Ovary (tissue), 7 donors: ENCODE measurements at regions not wholly inside any gene's neighbourhood (a gene's known extent, or its start where the extent isn't known, plus 50 kb on each side); places are given as distances from the start of the nearest gene placed in this dataset.

ENCODE experiments used
- DNase-seq, 5 donors: peaks; one replicate each; pipeline ENCODE4 v3.0.0-alpha.2; 2019 to 2020
- H3K27ac ChIP-seq, 2 donors: fragments of 200-600 bp; one replicate each; pipeline versions ENCODE4 v1.5.1 to v1.8.0; 2019 to 2022
- H3K27me3 ChIP-seq: fragments of 200-600 bp; one replicate; pipeline ENCODE4 v1.8.0; 2022
- H3K36me3 ChIP-seq: fragments of 200-600 bp; sonication (generic); one replicate; pipeline ENCODE4 v1.5.1; 2019
- H3K4me1 ChIP-seq: one replicate; pipeline ENCODE4 v1.8.1; 2013; ENCODE audit warnings: mild to moderate bottlenecking, moderate library complexity; ENCODE audit not compliant: insufficient read depth
- H3K4me3 ChIP-seq: fragments of 200-600 bp; sonication (generic); one replicate; pipeline ENCODE4 v1.5.1; 2017
- H3K9me3 ChIP-seq, 2 donors: fragments of 200-600 bp in 1 of 2; sonication (generic) in 1 of 2; one replicate each; pipeline versions ENCODE4 v1.5.1 to v1.8.1; 2013 to 2019; ENCODE audit warnings: mild to moderate bottlenecking in 1 of 2, moderate library complexity in 1 of 2
- EP300 ChIP-seq: sonication (generic); formaldehyde crosslinking; IDR thresholded peaks from one replicate; pipeline ENCODE4 v1.6.1; 2017; ENCODE audit warnings: antibody characterized with exemption
- POLR2A ChIP-seq: fragments of 450-650 bp; IDR thresholded peaks from one replicate; pipeline ENCODE4 v1.6.1; 2017; ENCODE audit warnings: antibody characterized with exemption, mild to moderate bottlenecking, moderate library complexity
- WGBS, 3 donors: extraction: QIAGEN DNeasy Blood & Tissue Kit in 1 of 3; methylation state at CpG; one replicate each; pipeline versions ENCODE4 v1.1.5 to v1.1.7; 2013 to 2017; 5-methylcytosine and 5-hydroxymethylcytosine counted together
- intact Hi-C, 4 donors: fragments of 100-400 bp; cut with DNase I; formaldehyde crosslinking; loops; one replicate each; pipeline versions ENCODE4 v1.11.0 to v1.15.1; 2022 to 2023
- TF ChIP-seq, protein P1 (sequence below), 3 donors: fragments of 450-650 bp in 2 of 3; fragments of 200-600 bp in 1 of 3; IDR thresholded peaks; one replicate each; pipeline versions ENCODE4 v1.5.1 to v1.8.0; 2016 to 2022; ENCODE audit warnings: antibody characterized with exemption in 3 of 3, mild to moderate bottlenecking in 1 of 3
- donor health status: DM: no; HTN: no; CAD: no; lungs with moderate emphysema.
- donor health status: DM: no; HTN: no; CAD: no.
- donor health status: Bipolar disorder and iron deficiency.
- donor health status: DM: no; HTN: no; CAD: no.
- donor health status: DM: yes; HTN: yes; CAD: no.

- WGBS, 3 donors = 28 to 29% (median 28%) methylated on average over 6 of the region's 6 CpGs
- Histone ChIP-seq H3K27me3 (no peaks in the 10 kb centered on the region), H3K9me3 (no peaks in the 10 kb centered on the region), H3K4me1 (no peaks in the 10 kb centered on the region), H3K27ac (peak overlapping the region in 1 of 2 donors; percentile 16), H3K4me3 (peak overlapping the region; percentile 26), H3K36me3 (no peaks in the 10 kb centered on the region)
- TF ChIP-seq POLR2A = no peak
- TF ChIP-seq, protein P1, sequence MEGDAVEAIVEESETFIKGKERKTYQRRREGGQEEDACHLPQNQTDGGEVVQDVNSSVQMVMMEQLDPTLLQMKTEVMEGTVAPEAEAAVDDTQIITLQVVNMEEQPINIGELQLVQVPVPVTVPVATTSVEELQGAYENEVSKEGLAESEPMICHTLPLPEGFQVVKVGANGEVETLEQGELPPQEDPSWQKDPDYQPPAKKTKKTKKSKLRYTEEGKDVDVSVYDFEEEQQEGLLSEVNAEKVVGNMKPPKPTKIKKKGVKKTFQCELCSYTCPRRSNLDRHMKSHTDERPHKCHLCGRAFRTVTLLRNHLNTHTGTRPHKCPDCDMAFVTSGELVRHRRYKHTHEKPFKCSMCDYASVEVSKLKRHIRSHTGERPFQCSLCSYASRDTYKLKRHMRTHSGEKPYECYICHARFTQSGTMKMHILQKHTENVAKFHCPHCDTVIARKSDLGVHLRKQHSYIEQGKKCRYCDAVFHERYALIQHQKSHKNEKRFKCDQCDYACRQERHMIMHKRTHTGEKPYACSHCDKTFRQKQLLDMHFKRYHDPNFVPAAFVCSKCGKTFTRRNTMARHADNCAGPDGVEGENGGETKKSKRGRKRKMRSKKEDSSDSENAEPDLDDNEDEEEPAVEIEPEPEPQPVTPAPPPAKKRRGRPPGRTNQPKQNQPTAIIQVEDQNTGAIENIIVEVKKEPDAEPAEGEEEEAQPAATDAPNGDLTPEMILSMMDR (IDR thresholded peaks at IDR 0.05) = no peak
- TF ChIP-seq EP300 = no peak
- intact Hi-C loops = no loop called here
- peak; percentile 50 to 82 (median 63) for DNase-seq
These were observed 670.3 kb upstream of the TBX3 start for GRCh38 chr12:115354007-115354890.

DNA sequence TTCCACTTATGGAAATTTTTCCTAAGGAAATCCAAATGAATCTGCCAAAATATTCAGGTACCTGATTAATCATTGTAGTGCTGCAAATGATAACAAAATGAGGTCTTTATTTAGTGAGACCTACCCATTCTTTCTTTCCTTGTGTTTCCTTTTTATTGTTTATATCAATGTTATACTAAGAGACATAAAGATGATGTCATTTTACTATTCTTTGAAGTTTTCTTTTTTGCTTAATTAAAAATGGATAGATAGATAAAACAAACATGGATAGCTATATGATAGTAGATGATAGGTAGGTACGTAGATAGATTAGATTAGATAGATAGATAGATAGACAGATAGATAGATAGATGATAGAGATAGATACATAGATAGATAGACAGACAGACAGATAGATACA is 669.5 kb upstream of the TBX3 start:
- WGBS, 3 donors = 69 to 79% (median 76%) methylated on average over 1 of the region's 1 CpG

DNA sequence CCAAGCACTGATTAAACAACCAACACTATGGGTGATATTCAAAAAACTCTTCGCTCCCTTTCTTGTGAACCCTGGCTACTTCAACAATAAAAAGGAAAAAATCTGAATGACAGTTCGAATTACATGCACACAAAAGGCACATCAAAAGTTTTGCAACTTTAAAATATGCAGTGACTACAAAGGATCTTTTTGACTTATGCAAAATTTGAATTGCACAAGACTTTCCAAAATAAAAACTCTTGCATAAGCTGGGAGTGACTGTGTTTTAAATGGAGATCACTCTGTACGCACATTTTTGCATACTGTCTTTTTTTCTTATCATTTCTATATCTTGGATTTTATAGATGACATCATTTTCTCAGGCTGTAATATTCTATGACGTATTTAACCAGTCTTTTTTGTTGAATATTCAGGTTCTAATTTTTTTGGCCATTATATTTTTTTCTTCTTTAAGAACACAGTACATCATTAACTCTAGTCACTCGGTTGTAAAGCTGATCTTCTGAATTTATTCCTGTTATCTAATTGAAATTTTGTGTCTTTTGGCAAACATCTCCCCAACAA is 667.6 kb upstream of the TBX3 start:
- H3K4me3 ChIP-seq = no peak overlapping the region
- H3K27ac ChIP-seq = no peak overlapping the region
- intact Hi-C loops = no loop called here
- H3K4me1 ChIP-seq = no peaks in the 10 kb centered on the region
- TF ChIP-seq, protein P1 (IDR thresholded peaks at IDR 0.05) = no peak
- no peak for TF ChIP-seq POLR2A
- TF ChIP-seq EP300 = no peak
- DNase-seq = no peak
- no peaks in the 10 kb centered on the region for H3K27me3 ChIP-seq
- no peaks in the 10 kb centered on the region for H3K9me3 ChIP-seq
- no peaks in the 10 kb centered on the region for H3K36me3 ChIP-seq
- WGBS, 3 donors = 63 to 69% (median 67%) methylated on average over 5 of the region's 5 CpGs

More for the DNA sequence above, 669.5 kb upstream of the TBX3 start:
- intact Hi-C loops = no loop called here
- Histone ChIP-seq H3K4me3 (no peak overlapping the region), H3K9me3 (no peaks in the 10 kb centered on the region), H3K27me3 (no peaks in the 10 kb centered on the region), H3K4me1 (no peaks in the 10 kb centered on the region), H3K27ac (no peak overlapping the region), H3K36me3 (no peaks in the 10 kb centered on the region)
- TF ChIP-seq, protein P1 (IDR thresholded peaks at IDR 0.05) = no peak
- TF ChIP-seq EP300 (no peak), POLR2A (no peak)
- no peak for DNase-seq

DNA sequence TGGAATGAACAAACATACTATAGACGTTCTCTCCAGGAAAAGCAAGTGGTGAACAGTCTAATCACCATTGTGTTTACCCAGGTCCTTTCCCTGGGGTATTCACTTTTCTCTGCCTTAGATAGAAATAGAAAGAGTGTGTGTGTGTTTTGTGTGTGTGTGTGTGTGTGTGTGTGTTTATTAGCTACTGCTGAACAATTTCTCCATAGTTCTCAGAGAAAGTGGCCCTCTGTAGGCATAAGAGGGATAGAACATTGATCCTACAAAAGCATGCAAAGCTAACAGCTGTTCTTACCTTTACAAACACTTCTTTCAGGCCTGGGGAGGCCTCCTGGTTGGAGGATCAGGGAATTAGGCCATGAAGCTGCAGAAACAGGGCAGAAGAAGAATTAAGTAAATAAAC is 665.7 kb upstream of the TBX3 start:
- Histone ChIP-seq H3K27me3 (no peaks in the 10 kb centered on the region), H3K9me3 (no peaks in the 10 kb centered on the region), H3K27ac (no peak overlapping the region), H3K4me1 (no peaks in the 10 kb centered on the region), H3K36me3 (no peaks in the 10 kb centered on the region), H3K4me3 (no peak overlapping the region)
- WGBS, 3 donors = 19 to 42% (median 36%) methylated on average over 1 of the region's 1 CpG
- intact Hi-C loops = no loop called here
- DNase-seq = no peak
- no peak for TF ChIP-seq POLR2A
- TF ChIP-seq EP300 = no peak
- TF ChIP-seq, protein P1 (IDR thresholded peaks at IDR 0.05) = no peak
